H1 (cell line): ENCODE measurements at regions not wholly inside any gene's neighbourhood (a gene's known extent, or its start where the extent isn't known, plus 50 kb on each side); places are given as distances from the start of the nearest gene placed in this dataset.

Source experiments
- CHD1 ChIP-seq: IDR thresholded peaks from 2 replicates; pipeline ENCODE4 v1.6.1; 2012; ENCODE audit warnings: low read depth, low read length, improper control_type of control experiment
- CHD2 ChIP-seq: IDR thresholded peaks from 2 replicates; pipeline ENCODE4 v1.6.1; 2012; ENCODE audit warnings: low read length, improper control_type of control experiment
- CTCF ChIP-seq, 3 experiments: IDR thresholded peaks; 1 replicate in 2 of 3; 2 replicates in 1 of 3; pipeline versions ENCODE4 v1.5.1 to v1.6.1; 2011; ENCODE audit warnings: low read length in 3 of 3, mild to moderate bottlenecking in 3 of 3, inconsistent platforms in 2 of 3, low read depth in 1 of 3, moderate library complexity in 1 of 3; ENCODE audit not compliant: insufficient read depth in 1 of 3; ENCODE audit errors: control extremely low read depth in 1 of 3
- EGR1 ChIP-seq: IDR thresholded peaks from 2 replicates; pipeline ENCODE4 v1.6.1; 2011; ENCODE audit warnings: low read depth, low read length, borderline replicate concordance
- GTF2F1 ChIP-seq: IDR thresholded peaks from 2 replicates; pipeline ENCODE4 v1.6.1; 2012; ENCODE audit warnings: low read depth, low read length, improper control_type of control experiment, borderline replicate concordance
- KDM1A ChIP-seq: fragments of 200-600, 300-600 bp; sonication (generic); IDR thresholded peaks from 2 replicates; pipeline ENCODE4 v1.7.1; 2016; ENCODE audit warnings: mild to moderate bottlenecking, low read length, borderline replicate concordance
- POLR2A ChIP-seq, 2 experiments: IDR thresholded peaks; 1 replicate in 1 of 2; 2 replicates in 1 of 2; pipeline ENCODE4 v1.6.1; 2011; ENCODE audit warnings: low read depth in 2 of 2, low read length in 2 of 2, mild to moderate bottlenecking in 2 of 2; ENCODE audit errors: control extremely low read depth in 1 of 2
- POLR2AphosphoS5 ChIP-seq: IDR thresholded peaks from 2 replicates; pipeline ENCODE4 v1.6.1; 2011; ENCODE audit warnings: low read depth, low read length
- RAD21 ChIP-seq, 2 experiments: IDR thresholded peaks in 1 of 2; conservative IDR thresholded peaks in 1 of 2; 2 replicates each; pipeline ENCODE4 v1.6.1; 2011; ENCODE audit warnings: low read depth in 2 of 2, low read length in 2 of 2, improper control_type of control experiment in 1 of 2, inconsistent platforms in 1 of 2, mild to moderate bottlenecking in 1 of 2, moderate library complexity in 1 of 2
- SAP30 ChIP-seq: fragments of 300-600 bp; sonication (generic); IDR thresholded peaks from 2 replicates; pipeline ENCODE4 v1.7.1; 2012; ENCODE audit warnings: low read length, moderate library complexity, mild to moderate bottlenecking, inconsistent platforms; ENCODE audit not compliant: insufficient read depth, insufficient replicate concordance
- SIRT6 ChIP-seq: IDR thresholded peaks from one replicate; pipeline ENCODE4 v1.7.1; 2012; ENCODE audit warnings: low read length, inconsistent platforms
- TEAD4 ChIP-seq: IDR thresholded peaks from 2 replicates; pipeline ENCODE4 v1.6.1; 2012; ENCODE audit warnings: low read depth, low read length, inconsistent platforms, mixed read lengths
- USF2 ChIP-seq: IDR thresholded peaks from 2 replicates; pipeline ENCODE4 v1.6.1; 2011; ENCODE audit warnings: low read length, improper control_type of control experiment
- ZNF274 ChIP-seq: IDR thresholded peaks from 2 replicates; pipeline ENCODE4 v1.7.0; 2012; ENCODE audit warnings: low read length, borderline replicate concordance; ENCODE audit errors: extremely low read depth

- TF ChIP-seq ZNF274 (no peak), CTCF (IDR thresholded peaks at IDR 0.05; ENCODE audit: control extremely low read depth in 1 of 3, insufficient read depth in 1 of 3, low read depth in 1 of 3, low read length in 3 of 3) (no peak), SAP30 (no peak), USF2 (no peak), EGR1 (no peak), CHD2 (no peak), TEAD4 (no peak), POLR2AphosphoS5 (no peak), RAD21 (IDR thresholded peaks at IDR 0.05 in 1 of 2, conservative IDR thresholded peaks at IDR 0.05 in 1 of 2; ENCODE audit: low read depth in 2 of 2, low read length in 2 of 2) (no peak), POLR2A (IDR thresholded peaks at IDR 0.05; ENCODE audit: control extremely low read depth in 1 of 2, low read depth in 2 of 2, low read length in 2 of 2) (no peak), GTF2F1 (no peak), CHD1 (no peak), SIRT6 (no peak), KDM1A (no peak)
Measured at GRCh38 chr12:19912991-19913390, 455.3 kb upstream of the PDE3A start.
